ENCODE measurements at regions not wholly inside any gene's neighbourhood (a gene's known extent, or its start where the extent isn't known, plus 50 kb on each side); places are given as distances from the start of the nearest gene placed in this dataset.

GRCh38 chr13:44159633-44160279, 213.9 kb upstream of the SERP2 start:
- no peak for DNase-seq (ENCODE audit: low read depth in 1 of 2, low spot score in 2 of 2)
- Histone ChIP-seq H3K9me3 (replicated peaks) (no peaks in the 10 kb centered on the region), H3K36me3 (no peaks in the 10 kb centered on the region), H3K27ac (no peak overlapping the region), H3K4me1 (replicated peaks) (no peaks in the 10 kb centered on the region), H3K4me3 (no peak overlapping the region), H3K27me3 (replicated peaks) (no peaks in the 10 kb centered on the region)

- Histone ChIP-seq H3K4me3 (no peak overlapping the region), H3K36me3 (no peaks in the 10 kb centered on the region), H3K27ac (no peak overlapping the region), H3K9me3 (replicated peaks) (no peaks in the 10 kb centered on the region), H3K27me3 (replicated peaks) (no peaks in the 10 kb centered on the region), H3K4me1 (replicated peaks) (no peaks in the 10 kb centered on the region)
- DNase-seq (ENCODE audit: low read depth in 1 of 2, low spot score in 2 of 2), result no peak
Measured at GRCh38 chr13:44160591-44161191, 212.9 kb upstream of the SERP2 start.

GRCh38 chr13:44163108-44163507, 210.5 kb upstream of the SERP2 start:
- Histone ChIP-seq H3K4me3 (no peak overlapping the region), H3K27me3 (replicated peaks) (no peaks in the 10 kb centered on the region), H3K36me3 (no peaks in the 10 kb centered on the region), H3K27ac (no peak overlapping the region), H3K9me3 (replicated peaks) (no peaks in the 10 kb centered on the region), H3K4me1 (replicated peaks) (no peaks in the 10 kb centered on the region)
- DNase-seq (ENCODE audit: low read depth in 1 of 2, low spot score in 2 of 2), result no peak

GRCh38 chr13:44165221-44165888, 208.3 kb upstream of the SERP2 start:
- H3K36me3 ChIP-seq, result no peaks in the 10 kb centered on the region
- H3K4me3 ChIP-seq, result no peak overlapping the region
- no peak for DNase-seq (ENCODE audit: low read depth in 1 of 2, low spot score in 2 of 2)
- H3K27ac ChIP-seq, result no peak overlapping the region
- no peaks in the 10 kb centered on the region for H3K9me3 ChIP-seq (replicated peaks)
- H3K4me1 ChIP-seq (replicated peaks), result no peaks in the 10 kb centered on the region
- H3K27me3 ChIP-seq (replicated peaks), result no peaks in the 10 kb centered on the region

- no peak overlapping the region for H3K4me3 ChIP-seq
- no peaks in the 10 kb centered on the region for H3K27me3 ChIP-seq (replicated peaks)
- H3K36me3 ChIP-seq, result no peaks in the 10 kb centered on the region
- no peaks in the 10 kb centered on the region for H3K4me1 ChIP-seq (replicated peaks)
- H3K27ac ChIP-seq, result no peak overlapping the region
- DNase-seq (ENCODE audit: low read depth in 1 of 2, low spot score in 2 of 2), result no peak
- H3K9me3 ChIP-seq (replicated peaks), result no peaks in the 10 kb centered on the region
Measured at GRCh38 chr13:44165889-44166496, 207.6 kb upstream of the SERP2 start.

GRCh38 chr13:44169018-44169911, 204.4 kb upstream of the SERP2 start:
- DNase-seq (ENCODE audit: low read depth in 1 of 2, low spot score in 2 of 2), result no peak
- Histone ChIP-seq H3K27me3 (replicated peaks) (no peaks in the 10 kb centered on the region), H3K9me3 (replicated peaks) (no peaks in the 10 kb centered on the region), H3K4me3 (no peak overlapping the region), H3K4me1 (replicated peaks) (no peaks in the 10 kb centered on the region), H3K27ac (no peak overlapping the region), H3K36me3 (no peaks in the 10 kb centered on the region)

- no peak overlapping the region for H3K27ac ChIP-seq
- H3K27me3 ChIP-seq (replicated peaks), result no peaks in the 10 kb centered on the region
- no peaks in the 10 kb centered on the region for H3K9me3 ChIP-seq (replicated peaks)
- H3K36me3 ChIP-seq, result no peaks in the 10 kb centered on the region
- peaks cover 6% of the 10 kb centered on the region; the same call in 1 of the 2 replicates for H3K4me1 ChIP-seq (replicated peaks)
- H3K4me3 ChIP-seq, result no peak overlapping the region
- no peak for DNase-seq (ENCODE audit: low read depth in 1 of 2, low spot score in 2 of 2)
Measured at GRCh38 chr13:44170731-44171130, 202.9 kb upstream of the SERP2 start.

- H3K4me1 ChIP-seq (replicated peaks), result peaks cover 6% of the 10 kb centered on the region; the same call in 1 of the 2 replicates
- no peaks in the 10 kb centered on the region for H3K27me3 ChIP-seq (replicated peaks)
- no peaks in the 10 kb centered on the region for H3K36me3 ChIP-seq
- DNase-seq (ENCODE audit: low read depth in 1 of 2, low spot score in 2 of 2), result no peak
- no peak overlapping the region for H3K27ac ChIP-seq
- no peaks in the 10 kb centered on the region for H3K9me3 ChIP-seq (replicated peaks)
- no peak overlapping the region for H3K4me3 ChIP-seq
Measured at GRCh38 chr13:44171156-44171555, 202.5 kb upstream of the SERP2 start.

- no peak for DNase-seq (ENCODE audit: low read depth in 1 of 2, low spot score in 2 of 2)
- Histone ChIP-seq H3K27me3 (replicated peaks) (no peaks in the 10 kb centered on the region), H3K27ac (no peak overlapping the region), H3K4me1 (replicated peaks) (peaks cover 6% of the 10 kb centered on the region; the same call in 1 of the 2 replicates), H3K9me3 (replicated peaks) (no peaks in the 10 kb centered on the region), H3K36me3 (no peaks in the 10 kb centered on the region), H3K4me3 (no peak overlapping the region)
Measured at GRCh38 chr13:44171861-44172260, 201.8 kb upstream of the SERP2 start.

- Histone ChIP-seq H3K27ac (no peak overlapping the region), H3K36me3 (no peaks in the 10 kb centered on the region), H3K4me1 (replicated peaks) (peaks cover 6% of the 10 kb centered on the region; the same call in 1 of the 2 replicates), H3K4me3 (no peak overlapping the region), H3K27me3 (replicated peaks) (no peaks in the 10 kb centered on the region), H3K9me3 (replicated peaks) (no peaks in the 10 kb centered on the region)
- no peak for DNase-seq (ENCODE audit: low read depth in 1 of 2, low spot score in 2 of 2)
Measured at GRCh38 chr13:44172281-44172810, 201.3 kb upstream of the SERP2 start.

- Histone ChIP-seq H3K4me3 (no peak overlapping the region), H3K4me1 (replicated peaks) (peaks cover 6% of the 10 kb centered on the region; the same call in 1 of the 2 replicates), H3K27me3 (replicated peaks) (no peaks in the 10 kb centered on the region), H3K36me3 (no peaks in the 10 kb centered on the region), H3K9me3 (replicated peaks) (no peaks in the 10 kb centered on the region), H3K27ac (no peak overlapping the region)
- peak in 1 of 2 experiments; percentile 14 for DNase-seq (ENCODE audit: low read depth in 1 of 2, low spot score in 2 of 2)
Measured at GRCh38 chr13:44174769-44175425, 198.7 kb upstream of the SERP2 start.

GRCh38 chr13:44176173-44176572, 197.5 kb upstream of the SERP2 start:
- Histone ChIP-seq H3K27ac (no peak overlapping the region), H3K4me3 (no peak overlapping the region), H3K27me3 (replicated peaks) (no peaks in the 10 kb centered on the region), H3K36me3 (no peaks in the 10 kb centered on the region), H3K4me1 (replicated peaks) (peaks cover 6% of the 10 kb centered on the region; the same call in 1 of the 2 replicates), H3K9me3 (replicated peaks) (no peaks in the 10 kb centered on the region)
- no peak for DNase-seq (ENCODE audit: low read depth in 1 of 2, low spot score in 2 of 2)

All from SJSA1 (cell line).